Dedifferentiated amniotic fluid mesenchymal stem cell (primary cell): ENCODE measurements at regions not wholly inside any gene's neighbourhood (a gene's known extent, or its start where the extent isn't known, plus 50 kb on each side); places are given as distances from the start of the nearest gene placed in this dataset.
"Not testable (repeated sequence)": the region's sequence is repeated elsewhere in the genome, so short reads cannot be mapped to it uniquely, and the experiment has no call there.

Experiments
- DNase-seq: peaks from one replicate; pipeline ENCODE4 v3.0.0-alpha.2; 2016; ENCODE audit errors: extremely low spot score

GRCh38 chr18:22816266-22817176 is 116.6 kb upstream of the RBBP8 start:
- DNase-seq: no peak

GRCh38 chr18:22817844-22818243 is 115.3 kb upstream of the RBBP8 start:
- DNase-seq: no peak

GRCh38 chr18:22822024-22822423 is 111.1 kb upstream of the RBBP8 start:
- no peak for DNase-seq

DNA sequence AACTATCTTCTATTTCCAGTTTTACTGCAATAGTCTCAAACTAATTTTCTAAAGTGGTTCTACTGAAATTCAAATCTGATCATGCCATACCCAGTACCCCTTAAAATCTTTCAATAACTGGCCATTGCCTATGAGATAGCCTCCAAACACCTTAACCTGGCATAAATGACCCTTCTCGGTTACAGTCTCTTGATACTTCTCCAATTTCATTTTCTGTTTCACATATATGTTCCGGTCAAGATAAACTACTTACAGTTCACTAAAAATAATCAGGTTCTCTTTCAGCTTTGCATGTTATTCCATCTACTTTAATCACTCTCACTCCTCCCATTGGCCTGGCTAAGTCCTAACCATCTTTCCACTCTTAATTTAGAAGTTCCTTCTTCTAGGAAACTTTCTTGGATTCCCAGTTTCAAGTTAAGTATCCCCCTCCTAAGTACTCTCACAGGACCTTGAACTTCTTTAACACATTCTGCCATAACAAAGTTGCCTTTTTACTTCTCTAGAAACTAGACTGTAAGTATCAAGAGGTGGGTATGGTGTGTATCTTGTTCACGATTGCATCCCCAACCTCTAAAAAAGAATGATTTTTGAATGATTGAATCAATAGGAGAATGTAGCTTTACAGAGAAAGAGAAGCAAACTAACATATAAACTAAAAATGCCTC is 110.2 kb upstream of the RBBP8 start:
- no peak for DNase-seq

GRCh38 chr18:22826726-22827125 is 106.4 kb upstream of the RBBP8 start:
- DNase-seq: no peak

- no peak for DNase-seq
Observed at GRCh38 chr18:22827216-22827615, 105.9 kb upstream of the RBBP8 start.

- DNase-seq: no peak
Observed at GRCh38 chr18:22827741-22828140, 105.4 kb upstream of the RBBP8 start.

- DNase-seq: no peak
Observed at GRCh38 chr18:22828171-22828570, 105.0 kb upstream of the RBBP8 start.

DNA sequence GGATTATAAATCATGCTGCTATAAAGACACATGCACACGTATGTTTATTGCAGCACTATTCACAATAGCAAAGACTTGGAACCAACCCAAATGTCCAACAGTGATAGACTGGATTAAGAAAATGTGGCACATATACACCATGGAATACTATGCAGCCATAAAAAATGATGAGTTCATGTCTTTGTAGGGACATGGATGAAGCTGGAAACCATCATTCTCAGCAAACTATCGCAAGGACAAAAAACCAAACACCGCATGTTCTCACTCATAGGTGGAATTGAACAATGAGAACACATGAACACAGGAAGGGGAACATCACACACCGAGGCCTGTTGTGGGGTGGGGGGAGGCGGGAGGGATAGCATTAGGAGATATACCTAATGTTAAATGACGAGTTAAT is 104.5 kb upstream of the RBBP8 start:
- DNase-seq: not testable (repeated sequence)

GRCh38 chr18:22829781-22830180 is 103.3 kb upstream of the RBBP8 start:
- no peak for DNase-seq

GRCh38 chr18:22830511-22830910 is 102.6 kb upstream of the RBBP8 start:
- no peak for DNase-seq

DNA sequence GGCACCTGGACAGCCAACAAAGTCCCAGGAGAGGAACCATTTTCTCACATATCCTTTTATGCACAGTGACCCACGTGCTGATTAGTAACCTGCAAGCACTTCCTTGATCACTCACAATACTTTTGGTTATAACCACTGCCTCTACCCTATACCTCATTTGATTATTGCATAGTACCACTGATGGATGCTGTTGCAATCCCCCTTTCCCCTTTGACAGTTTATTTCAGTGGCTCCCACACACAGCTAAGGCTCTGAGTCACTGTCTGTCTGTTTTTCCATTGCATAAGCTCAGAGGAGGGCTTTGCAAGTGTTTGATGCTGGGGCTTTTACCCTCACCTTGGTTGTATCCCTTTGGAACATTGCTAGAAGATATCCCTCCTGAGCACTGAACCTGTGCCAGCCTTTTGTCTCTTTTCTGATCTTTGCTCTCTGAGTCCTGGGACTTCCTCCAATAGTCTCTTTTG is 101.7 kb upstream of the RBBP8 start:
- peak; percentile 22 for DNase-seq

DNA sequence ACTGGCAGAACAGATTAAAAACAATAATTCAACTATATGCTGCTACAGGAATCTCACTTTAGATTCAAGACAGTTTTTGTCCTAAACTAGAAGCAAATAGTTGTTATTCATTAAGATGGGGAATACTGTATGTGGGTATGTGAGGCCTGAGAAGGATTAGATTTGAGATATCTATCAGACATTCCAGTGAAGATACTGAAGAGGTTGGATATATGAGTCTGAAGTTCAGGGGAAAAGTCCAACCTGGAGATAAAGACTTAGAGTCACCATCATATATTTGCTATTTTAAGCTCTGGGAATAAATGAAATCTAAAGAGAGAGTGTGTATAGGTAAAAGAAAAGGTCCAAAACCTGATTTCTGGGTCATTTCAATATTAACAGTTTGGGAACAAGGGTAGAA is 96.2 kb upstream of the RBBP8 start:
- DNase-seq: no peak

DNA sequence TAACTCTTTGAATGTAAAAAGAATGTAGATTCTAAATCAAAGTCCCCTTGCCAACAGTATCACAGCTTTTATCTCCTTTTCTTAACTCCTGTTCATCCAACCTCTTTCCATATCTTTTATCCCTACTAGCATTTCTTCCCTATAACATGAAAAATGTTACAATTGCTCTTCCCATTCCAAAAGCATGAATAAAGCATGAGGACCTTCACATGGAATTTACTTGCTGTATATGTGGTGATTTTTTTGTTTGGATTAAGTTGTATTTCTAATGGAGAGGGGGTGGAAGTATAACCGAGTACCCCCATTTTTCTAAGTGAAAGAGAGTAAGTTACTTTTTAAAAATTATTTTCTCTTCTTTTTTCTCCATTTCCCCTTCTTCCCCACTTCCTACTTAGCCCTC is 94.9 kb upstream of the RBBP8 start:
- no peak for DNase-seq

GRCh38 chr18:22838639-22839277 is 94.4 kb upstream of the RBBP8 start:
- no peak for DNase-seq

- no peak for DNase-seq
Observed at GRCh38 chr18:22839340-22839821, 93.7 kb upstream of the RBBP8 start.

- no peak for DNase-seq
Observed at GRCh38 chr18:22840606-22841144, 92.5 kb upstream of the RBBP8 start.

DNA sequence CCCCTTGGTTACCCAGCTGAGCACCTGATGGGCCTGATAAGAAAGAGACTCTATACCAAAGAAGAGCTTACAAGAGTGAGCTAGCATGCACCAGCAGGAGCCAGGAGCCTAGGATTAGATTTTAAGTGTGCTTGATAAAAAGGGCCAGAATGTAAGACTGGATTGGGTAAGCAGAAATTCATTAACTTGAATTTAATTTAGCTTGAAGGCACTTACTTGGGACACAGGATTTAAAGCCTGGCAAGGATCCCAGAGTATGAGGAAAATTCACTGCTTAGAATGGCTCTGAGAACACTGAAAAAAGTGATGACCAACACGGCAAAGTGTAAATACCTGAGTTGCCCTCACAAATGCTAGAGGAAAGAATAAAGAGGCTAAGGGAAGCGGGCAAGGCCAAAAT is 91.3 kb upstream of the RBBP8 start:
- DNase-seq: no peak

DNA sequence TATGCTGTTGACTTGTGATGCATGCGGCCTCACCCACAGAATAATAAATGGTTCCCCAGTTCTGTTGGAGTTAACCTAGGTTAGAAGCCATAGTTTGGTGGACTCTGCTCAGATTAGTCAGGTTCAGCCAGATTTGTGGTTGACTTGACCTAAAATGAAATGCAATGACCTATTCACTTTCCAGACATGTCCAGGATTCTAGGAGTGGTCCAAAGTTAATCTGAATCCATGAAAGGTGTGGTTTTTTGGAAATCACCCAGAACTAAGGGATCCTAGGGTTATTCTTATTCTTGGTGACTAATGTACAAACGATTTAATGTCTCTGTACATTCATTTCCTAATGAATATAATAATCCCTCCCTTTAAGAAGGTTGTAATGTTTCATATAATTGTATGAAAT is 88.9 kb upstream of the RBBP8 start:
- DNase-seq: no peak

- DNase-seq: no peak
Observed at GRCh38 chr18:22844628-22845027, 88.5 kb upstream of the RBBP8 start.

GRCh38 chr18:22846088-22846683 is 86.9 kb upstream of the RBBP8 start:
- DNase-seq: no peak

- no peak for DNase-seq
Observed at GRCh38 chr18:22846697-22847096, 86.4 kb upstream of the RBBP8 start.
